Posterior vena cava (tissue), 2 donors: ENCODE measurements at regions not wholly inside any gene's neighbourhood (a gene's known extent, or its start where the extent isn't known, plus 50 kb on each side); places are given as distances from the start of the nearest gene placed in this dataset.

Experiments
- DNase-seq: peaks from one replicate; pipeline ENCODE4 v3.0.0-alpha.2; 2020; ENCODE audit warnings: low spot score
- intact Hi-C, 2 donors: fragments of 100-400 bp; cut with DNase I; formaldehyde crosslinking; loops; one replicate each; pipeline versions ENCODE4 v1.14.1 to v1.14.2; 2022 to 2023
- donor health status: DM: yes; HTN: yes; CAD: no.
- donor health status: DM: yes; HTN: yes; CAD: no.

- intact Hi-C loops = no loop called here
- no peak for DNase-seq
Measured at GRCh38 chr2:41856946-41857345, 190.9 kb upstream of the PKDCC start.

GRCh38 chr2:41859615-41860514 is 188.0 kb upstream of the PKDCC start:
- intact Hi-C loops = no loop called here
- no peak for DNase-seq

GRCh38 chr2:41863062-41863461 is 184.8 kb upstream of the PKDCC start:
- DNase-seq = no peak
- intact Hi-C loops = no loop called here

- intact Hi-C loops = loop anchor here in 1 of 2 donors (5.0 kb wide), 1 partner anchor 222 kb away; no protein-coding TSS in a partner anchor
- DNase-seq = no peak
Measured at GRCh38 chr2:41865263-41865662, 182.6 kb upstream of the PKDCC start.

- DNase-seq = no peak
- intact Hi-C loops = loop anchor here in 1 of 2 donors (5.0 kb wide), 1 partner anchor 220 kb away; no protein-coding TSS in a partner anchor
Measured at GRCh38 chr2:41867553-41867952, 180.3 kb upstream of the PKDCC start.

- intact Hi-C loops = loop anchor here (1.0 to 10.0 kb wide), 4 partner anchors 95 to 218 kb away; no protein-coding TSS in a partner anchor
- DNase-seq = peak; percentile 92
Measured at GRCh38 chr2:41869542-41870264, 178.1 kb upstream of the PKDCC start.

GRCh38 chr2:41870265-41870585 is 177.6 kb upstream of the PKDCC start:
- intact Hi-C loops = loop anchor here (1.0 to 10.0 kb wide), 3 partner anchors 95 to 217 kb away; no protein-coding TSS in a partner anchor

GRCh38 chr2:41871080-41871479 is 176.7 kb upstream of the PKDCC start:
- intact Hi-C loops = loop anchor here in 1 of 2 donors (2.0 to 10.0 kb wide), 2 partner anchors 94 to 216 kb away; no protein-coding TSS in a partner anchor
- DNase-seq = no peak

More at GRCh38 chr2:41870265-41870585, 177.6 kb upstream of the PKDCC start:
- no peak for DNase-seq

GRCh38 chr2:41872646-41873045 is 175.2 kb upstream of the PKDCC start:
- DNase-seq = no peak
- intact Hi-C loops = loop anchor here in 1 of 2 donors (10.0 kb wide), 1 partner anchor 92 kb away; no protein-coding TSS in a partner anchor

GRCh38 chr2:41873102-41874031 is 174.5 kb upstream of the PKDCC start:
- intact Hi-C loops = loop anchor here in 1 of 2 donors (10.0 kb wide), 1 partner anchor 91 kb away; no protein-coding TSS in a partner anchor
- DNase-seq = no peak

- intact Hi-C loops = loop anchor here in 1 of 2 donors (10.0 kb wide), 1 partner anchor 88 kb away; no protein-coding TSS in a partner anchor
- DNase-seq = no peak
Measured at GRCh38 chr2:41877114-41877678, 170.6 kb upstream of the PKDCC start.

GRCh38 chr2:41878056-41878455 is 169.8 kb upstream of the PKDCC start:
- intact Hi-C loops = loop anchor here in 1 of 2 donors (10.0 kb wide), 1 partner anchor 87 kb away; no protein-coding TSS in a partner anchor
- no peak for DNase-seq

- no peak for DNase-seq
Measured at GRCh38 chr2:41878716-41879234, 169.0 kb upstream of the PKDCC start.

GRCh38 chr2:41879235-41879916 is 168.4 kb upstream of the PKDCC start:
- intact Hi-C loops = loop anchor here in 1 of 2 donors (10.0 kb wide), 1 partner anchor 85 kb away; no protein-coding TSS in a partner anchor
- no peak for DNase-seq

More at GRCh38 chr2:41878716-41879234, 169.0 kb upstream of the PKDCC start:
- intact Hi-C loops = loop anchor here in 1 of 2 donors (10.0 kb wide), 1 partner anchor 86 kb away; no protein-coding TSS in a partner anchor

GRCh38 chr2:41880561-41881243 is 167.1 kb upstream of the PKDCC start:
- intact Hi-C loops = no loop called here
- no peak for DNase-seq

GRCh38 chr2:41881249-41881648 is 166.6 kb upstream of the PKDCC start:
- intact Hi-C loops = no loop called here

GRCh38 chr2:41884718-41885117 is 163.1 kb upstream of the PKDCC start:
- intact Hi-C loops = no loop called here
- no peak for DNase-seq

More at GRCh38 chr2:41881249-41881648, 166.6 kb upstream of the PKDCC start:
- DNase-seq = no peak
